Testis (tissue), 2 donors: ENCODE measurements at regions not wholly inside any gene's neighbourhood (a gene's known extent, or its start where the extent isn't known, plus 50 kb on each side); places are given as distances from the start of the nearest gene placed in this dataset.

Source experiments
- CTCF ChIP-seq, 3 experiments: fragments of 450-650 bp in 2 of 3; fragments of 200-600 bp in 1 of 3; sonication (generic) in 1 of 3; IDR thresholded peaks; one replicate each; pipeline ENCODE4 v1.5.1; 2016 to 2019; ENCODE audit warnings: antibody characterized with exemption in 3 of 3, mild to moderate bottlenecking in 2 of 3, moderate library complexity in 1 of 3
- POLR2A ChIP-seq: fragments of 450-650 bp; IDR thresholded peaks from one replicate; pipeline ENCODE4 v1.6.1; 2017; ENCODE audit warnings: antibody characterized with exemption, mild to moderate bottlenecking, moderate library complexity

- TF ChIP-seq CTCF (IDR thresholded peaks at IDR 0.05) = no peak
- no peak for TF ChIP-seq POLR2A
Observed at GRCh38 chr10:57964351-57964750, 303.3 kb downstream of the IPMK start.
